Uterus (tissue), 2 donors: ENCODE measurements at regions not wholly inside any gene's neighbourhood (a gene's known extent, or its start where the extent isn't known, plus 50 kb on each side); places are given as distances from the start of the nearest gene placed in this dataset.

ENCODE experiments used
- CTCF ChIP-seq, 4 experiments: fragments of 200-600 bp in 2 of 4; fragments of 450-650 bp in 2 of 4; sonication (generic) in 2 of 4; IDR thresholded peaks; one replicate each; pipeline ENCODE4 v1.5.1; 2016 to 2019; ENCODE audit warnings: antibody characterized with exemption in 4 of 4, mild to moderate bottlenecking in 2 of 4, moderate library complexity in 1 of 4
- POLR2A ChIP-seq, 2 donors: fragments of 450-650 bp; IDR thresholded peaks; one replicate each; pipeline ENCODE4 v1.6.1; 2016; ENCODE audit warnings: antibody characterized with exemption in 2 of 2, mild to moderate bottlenecking in 1 of 2, moderate library complexity in 1 of 2

DNA sequence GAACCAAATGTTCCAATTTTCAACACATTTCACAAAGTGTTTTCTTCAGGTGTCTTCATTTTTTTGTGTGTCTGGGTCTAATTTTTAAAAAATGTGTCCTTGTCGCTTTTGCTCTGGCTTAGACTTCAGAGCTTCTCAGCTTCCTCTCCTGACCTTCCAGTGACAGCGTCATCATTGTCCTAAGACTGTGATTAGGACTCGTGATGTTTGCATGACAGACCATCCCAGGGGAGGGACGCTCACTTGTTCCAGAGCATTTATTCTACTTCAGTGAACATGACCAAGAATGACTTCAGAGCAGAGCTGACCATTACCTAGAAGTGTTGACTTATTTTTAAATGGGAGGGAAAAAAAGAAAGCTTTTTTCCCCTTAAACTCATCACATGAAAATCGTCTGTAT is 591.9 kb downstream of the IRS1 start:
- TF ChIP-seq CTCF (IDR thresholded peaks at IDR 0.05) (no peak), POLR2A (IDR thresholded peaks at IDR 0.05) (no peak)
